B cell (primary cell): ENCODE measurements at regions not wholly inside any gene's neighbourhood (a gene's known extent, or its start where the extent isn't known, plus 50 kb on each side); places are given as distances from the start of the nearest gene placed in this dataset.

Experiments
- ATAC-seq: fragments of 200-7000 bp; cut with Tn5 transposase; one replicate; pipeline ENCODE4 v1.10.0; 2021; ENCODE audit warnings: low read depth, mild to moderate bottlenecking, moderate number of reproducible peaks, moderate library complexity
- CTCF ChIA-PET: fragments of 350-600 bp; sonication (Branson Sonifier 250); formaldehyde crosslinking; loops from one replicate; lab custom pipeline; 2021; ENCODE audit warnings: antibody characterized with exemption, inconsistent platforms; lab: Charles Lee
- POLR2A ChIA-PET: fragments of 350-600 bp; sonication (Branson Sonifier 250); formaldehyde crosslinking; loops from one replicate; lab custom pipeline; 2021; ENCODE audit warnings: antibody characterized with exemption; lab: Charles Lee
- DNase-seq: peaks from one replicate; pipeline ENCODE4 v3.0.0; 2013
- H2AFZ ChIP-seq: 2 replicates; pipeline ENCODE4 v1.6.1; 2012; ENCODE audit warnings: mild to moderate bottlenecking, low read depth, low read length; ENCODE audit not compliant: insufficient read depth, poor library complexity, severe bottlenecking
- H3K27ac ChIP-seq, 2 donors: 1 replicate in 1 of 2; 2 replicates in 1 of 2; pipeline ENCODE4 v1.5.1; 2012 to 2013; ENCODE audit warnings: low read length in 2 of 2, mild to moderate bottlenecking in 2 of 2, moderate library complexity in 1 of 2
- H3K27me3 ChIP-seq, 4 experiments: fragments of 200-600 bp in 1 of 4; sonication (generic) in 1 of 4; replicated peaks in 1 of 4; 1 replicate in 2 of 4; 2 replicates in 2 of 4; pipeline versions ENCODE4 v1.6.1 to v1.7.0; 2013 to 2016; ENCODE audit warnings: low read length in 3 of 4, mild to moderate bottlenecking in 2 of 4, mixed read lengths in 1 of 4, moderate library complexity in 1 of 4; ENCODE audit not compliant: insufficient read depth in 4 of 4, control insufficient read depth in 3 of 4; ENCODE audit errors: control extremely low read depth in 1 of 4
- H3K36me3 ChIP-seq, 2 experiments: replicated peaks in 1 of 2; 1 replicate in 1 of 2; 2 replicates in 1 of 2; pipeline versions ENCODE4 v1.6.1 to v1.7.1; 2013; ENCODE audit warnings: low read length in 1 of 2; ENCODE audit not compliant: insufficient read depth in 2 of 2, control insufficient read depth in 1 of 2; ENCODE audit errors: control extremely low read depth in 1 of 2, extremely low read depth in 1 of 2
- H3K4me1 ChIP-seq, 2 donors: fragments of 200-600 bp in 1 of 2; sonication (generic) in 1 of 2; 1 replicate in 1 of 2; 2 replicates in 1 of 2; pipeline versions ENCODE4 v1.5.1 to v1.6.1; 2013 to 2017; ENCODE audit warnings: low read length in 2 of 2; ENCODE audit not compliant: control insufficient read depth in 2 of 2, insufficient read depth in 2 of 2
- H3K4me2 ChIP-seq: replicated peaks from 2 replicates; pipeline ENCODE3; 2012; ENCODE audit warnings: mild to moderate bottlenecking, low read depth, low read length; ENCODE audit not compliant: poor library complexity, severe bottlenecking
- H3K4me3 ChIP-seq, 5 experiments: fragments of 200-600 bp in 1 of 5; sonication (generic) in 1 of 5; 1 replicate in 3 of 5; 2 replicates in 2 of 5; pipeline versions ENCODE4 v1.5.1 to v1.7.0; 2011 to 2016; ENCODE audit warnings: low read length in 4 of 5, mild to moderate bottlenecking in 4 of 5, low read depth in 2 of 5, control low read depth in 1 of 5, moderate library complexity in 1 of 5; ENCODE audit not compliant: insufficient read depth in 1 of 5; ENCODE audit errors: control extremely low read depth in 1 of 5, extremely low read depth in 1 of 5
- H3K79me2 ChIP-seq: fragments of 200-600 bp; sonication (generic); one replicate; pipeline ENCODE4 v1.6.0; 2016; ENCODE audit warnings: low read length; ENCODE audit not compliant: control insufficient read depth, insufficient read depth
- H3K9ac ChIP-seq: fragments of 200-600 bp; sonication (generic); 2 replicates; pipeline ENCODE4 v1.6.1; 2017; ENCODE audit warnings: mild to moderate bottlenecking, low read length, moderate library complexity
- H3K9me3 ChIP-seq, 3 donors: one replicate each; pipeline versions ENCODE4 v1.6.1 to v1.7.1; 2013; ENCODE audit warnings: low read length in 2 of 3; ENCODE audit not compliant: control insufficient read depth in 2 of 3, insufficient read depth in 1 of 3; ENCODE audit errors: control extremely low read depth in 1 of 3
- H4K20me1 ChIP-seq: 2 replicates; pipeline ENCODE4 v1.6.0; 2012; ENCODE audit warnings: mild to moderate bottlenecking, low read length; ENCODE audit not compliant: insufficient read depth, control insufficient read depth, poor library complexity, severe bottlenecking
- H3K27ac Mint-ChIP-seq: one replicate; pipeline ENCODE4 v1.8.0; 2021; ENCODE audit warnings: mixed read lengths
- H3K27me3 Mint-ChIP-seq: one replicate; pipeline ENCODE4 v1.8.0; 2021; ENCODE audit warnings: mixed read lengths
- H3K4me1 Mint-ChIP-seq: one replicate; pipeline ENCODE4 v1.8.0; 2021; ENCODE audit warnings: mixed read lengths
- H3K4me3 Mint-ChIP-seq: one replicate; pipeline ENCODE4 v1.8.0; 2021; ENCODE audit warnings: mixed read lengths
- H3K9me3 Mint-ChIP-seq: one replicate; pipeline ENCODE4 v1.8.0; 2022; ENCODE audit warnings: mixed read lengths; ENCODE audit not compliant: insufficient read depth
- EZH2 ChIP-seq: IDR thresholded peaks from 2 replicates; pipeline ENCODE4 v1.6.1; 2012; ENCODE audit warnings: borderline replicate concordance, low read depth, mild to moderate bottlenecking, moderate library complexity, low read length; ENCODE audit not compliant: insufficient read depth, poor library complexity, severe bottlenecking
- WGBS: methylation state at CpG from one replicate; pipeline ENCODE4 v1.1.5; 2013; ENCODE audit warnings: missing lambda C conversion rate; ENCODE audit not compliant: insufficient coverage; 5-methylcytosine and 5-hydroxymethylcytosine counted together
- intact Hi-C: fragments of 100-400 bp; cut with micrococcal nuclease; formaldehyde crosslinking; loops from one replicate; pipeline ENCODE4 v1.10.0; 2022
- TF ChIP-seq, protein P1 (sequence below): fragments of 200-600 bp; IDR thresholded peaks from one replicate; pipeline ENCODE4 v1.8.0; 2022; ENCODE audit warnings: antibody characterized with exemption, mild to moderate bottlenecking

DNA sequence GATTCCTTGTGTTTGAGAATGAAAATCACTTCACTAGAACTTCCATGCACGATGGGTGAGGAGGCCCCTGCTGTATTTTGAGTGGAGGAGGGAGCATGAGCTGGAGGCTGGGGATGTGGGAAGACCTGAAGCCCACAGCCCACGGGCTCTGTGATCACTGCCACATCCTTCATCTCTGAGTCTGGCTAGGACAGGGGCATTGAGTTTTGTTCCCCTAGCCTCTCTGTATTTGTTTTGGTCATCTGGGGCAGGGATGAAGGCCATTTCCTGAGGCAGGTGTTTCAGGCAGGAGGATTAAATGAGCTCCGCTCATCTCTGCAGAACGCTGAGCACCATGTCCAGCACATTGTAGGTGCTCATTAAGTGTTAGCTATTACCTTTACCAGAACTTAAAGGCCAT is 293.6 kb downstream of the GLRX3 start:
- no peaks in the 10 kb centered on the region for H3K4me1 ChIP-seq
- H3K27me3 Mint-ChIP-seq = no peaks in the 10 kb centered on the region
- ChIA-PET POLR2A (no interaction called here), CTCF (no interaction called here)
- H3K9me3 Mint-ChIP-seq = peaks cover 7% of the 10 kb centered on the region
- intact Hi-C loops = no loop called here
- no peak overlapping the region for H3K27ac ChIP-seq
- peaks cover 0 to 33% (median 0%) of the 10 kb centered on the region in 3 donors for H3K9me3 ChIP-seq
- ATAC-seq (no peak), DNase-seq (no peak)
- no peak overlapping the region for H3K4me3 Mint-ChIP-seq
- H3K79me2 ChIP-seq = no peaks in the 10 kb centered on the region
- H3K4me2 ChIP-seq = no peak overlapping the region
- no peak overlapping the region for H3K27ac Mint-ChIP-seq
- H3K4me3 ChIP-seq = no peak overlapping the region
- WGBS = 76% methylated on average over 2 of the region's 4 CpGs
- H2AFZ ChIP-seq = no peak overlapping the region
- no peaks in the 10 kb centered on the region for H3K27me3 ChIP-seq
- no peak overlapping the region for H3K9ac ChIP-seq
- no peaks in the 10 kb centered on the region for H3K36me3 ChIP-seq
- H4K20me1 ChIP-seq = no peaks in the 10 kb centered on the region
- H3K4me1 Mint-ChIP-seq = no peaks in the 10 kb centered on the region
- TF ChIP-seq, protein P1, sequence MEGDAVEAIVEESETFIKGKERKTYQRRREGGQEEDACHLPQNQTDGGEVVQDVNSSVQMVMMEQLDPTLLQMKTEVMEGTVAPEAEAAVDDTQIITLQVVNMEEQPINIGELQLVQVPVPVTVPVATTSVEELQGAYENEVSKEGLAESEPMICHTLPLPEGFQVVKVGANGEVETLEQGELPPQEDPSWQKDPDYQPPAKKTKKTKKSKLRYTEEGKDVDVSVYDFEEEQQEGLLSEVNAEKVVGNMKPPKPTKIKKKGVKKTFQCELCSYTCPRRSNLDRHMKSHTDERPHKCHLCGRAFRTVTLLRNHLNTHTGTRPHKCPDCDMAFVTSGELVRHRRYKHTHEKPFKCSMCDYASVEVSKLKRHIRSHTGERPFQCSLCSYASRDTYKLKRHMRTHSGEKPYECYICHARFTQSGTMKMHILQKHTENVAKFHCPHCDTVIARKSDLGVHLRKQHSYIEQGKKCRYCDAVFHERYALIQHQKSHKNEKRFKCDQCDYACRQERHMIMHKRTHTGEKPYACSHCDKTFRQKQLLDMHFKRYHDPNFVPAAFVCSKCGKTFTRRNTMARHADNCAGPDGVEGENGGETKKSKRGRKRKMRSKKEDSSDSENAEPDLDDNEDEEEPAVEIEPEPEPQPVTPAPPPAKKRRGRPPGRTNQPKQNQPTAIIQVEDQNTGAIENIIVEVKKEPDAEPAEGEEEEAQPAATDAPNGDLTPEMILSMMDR = no peak
- no peak for TF ChIP-seq EZH2

GRCh38 chr10:130430291-130430690 is 294.1 kb downstream of the GLRX3 start:
- no peaks in the 10 kb centered on the region for H3K4me1 Mint-ChIP-seq
- no peak overlapping the region for H3K4me3 Mint-ChIP-seq
- Histone ChIP-seq H3K4me2 (no peak overlapping the region), H3K9me3 (peaks cover 0 to 32% (median 0%) of the 10 kb centered on the region in 3 donors), H3K4me3 (no peak overlapping the region), H3K27ac (no peak overlapping the region), H2AFZ (no peak overlapping the region), H3K4me1 (no peaks in the 10 kb centered on the region), H3K27me3 (no peaks in the 10 kb centered on the region), H3K9ac (no peak overlapping the region), H4K20me1 (no peaks in the 10 kb centered on the region), H3K79me2 (no peaks in the 10 kb centered on the region), H3K36me3 (no peaks in the 10 kb centered on the region)
- POLR2A ChIA-PET = no interaction called here
- TF ChIP-seq, protein P1 = no peak
- no peak for TF ChIP-seq EZH2
- intact Hi-C loops = no loop called here
- whole genome bisulfite sequencing = 90% methylated on average over 2 of the region's 4 CpGs
- H3K9me3 Mint-ChIP-seq = peaks cover 7% of the 10 kb centered on the region
- ATAC-seq = no peak
- H3K27ac Mint-ChIP-seq = no peak overlapping the region
- DNase-seq = no peak
- CTCF ChIA-PET = no interaction called here
- no peaks in the 10 kb centered on the region for H3K27me3 Mint-ChIP-seq
